ENCODE measurements at regions not wholly inside any gene's neighbourhood (a gene's known extent, or its start where the extent isn't known, plus 50 kb on each side); places are given as distances from the start of the nearest gene placed in this dataset.

DNA sequence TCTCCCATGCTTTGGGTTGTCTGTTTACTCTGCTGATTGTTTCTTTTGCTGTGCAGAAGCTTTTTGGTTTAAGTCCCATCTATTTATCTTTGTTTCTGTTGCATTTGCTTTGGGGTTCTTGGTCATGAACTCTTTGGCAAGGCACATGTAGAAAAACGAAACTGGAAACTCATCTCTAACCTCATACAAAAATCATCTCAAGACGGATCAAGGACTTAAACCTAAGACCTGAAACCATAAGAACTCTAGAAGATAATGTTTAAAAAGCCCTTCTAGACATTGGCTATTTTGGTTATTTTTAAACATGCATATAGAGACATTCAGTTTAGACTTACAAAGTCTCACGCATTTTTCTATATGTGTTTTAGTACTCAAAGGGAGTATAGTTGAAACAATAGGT lies 1164.3 kb upstream of the GYPC start:
- no peak for DNase-seq (ENCODE audit: low spot score)

DNA sequence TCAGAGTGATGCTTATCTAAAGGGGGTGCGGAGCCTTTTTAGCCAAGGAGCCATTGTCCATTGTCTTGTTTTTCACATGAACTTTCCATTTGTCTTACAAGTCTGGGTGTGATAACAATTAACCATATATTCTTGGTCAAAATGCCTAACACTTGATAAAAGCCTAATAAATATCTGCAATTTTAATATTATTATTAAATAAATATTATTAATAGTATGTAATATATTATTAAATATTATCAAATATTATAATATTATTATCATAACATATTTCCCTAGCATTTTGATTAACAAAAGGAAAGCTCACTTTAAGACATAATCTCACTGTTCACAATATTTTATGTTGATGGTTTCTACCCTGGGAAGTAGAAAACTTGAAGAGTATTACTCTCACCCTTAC lies 1143.6 kb upstream of the GYPC start:
- no peak for DNase-seq (ENCODE audit: low spot score)

DNA sequence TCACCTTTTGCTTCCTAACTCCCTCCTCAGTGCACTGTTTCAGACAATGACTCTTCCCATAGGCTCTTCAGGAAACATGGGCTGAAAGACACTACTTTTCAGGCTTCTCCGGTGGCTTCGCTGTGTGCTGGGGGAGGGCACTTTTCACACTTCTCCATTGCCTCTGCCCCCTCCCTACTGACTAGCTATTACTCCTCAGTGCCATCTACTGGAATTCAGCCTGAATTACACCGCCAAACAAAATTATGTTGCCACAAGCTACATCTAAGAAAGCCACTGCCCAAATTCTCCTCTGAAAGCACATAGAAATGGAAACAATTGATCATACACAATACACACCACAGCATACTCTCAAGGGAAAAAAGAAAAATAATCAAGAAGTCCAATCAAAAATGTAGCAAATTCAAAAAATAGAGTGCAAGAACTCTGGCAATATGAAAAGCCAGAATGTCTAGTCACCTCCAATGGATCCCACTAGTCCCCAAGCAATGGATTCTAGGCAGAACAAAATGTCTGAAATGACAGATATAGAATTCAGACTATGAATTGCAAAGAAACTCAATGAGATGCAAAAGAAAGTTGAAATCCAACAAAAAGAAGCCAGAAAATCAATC lies 1139.4 kb upstream of the GYPC start:
- no peak for DNase-seq (ENCODE audit: low spot score)

DNA sequence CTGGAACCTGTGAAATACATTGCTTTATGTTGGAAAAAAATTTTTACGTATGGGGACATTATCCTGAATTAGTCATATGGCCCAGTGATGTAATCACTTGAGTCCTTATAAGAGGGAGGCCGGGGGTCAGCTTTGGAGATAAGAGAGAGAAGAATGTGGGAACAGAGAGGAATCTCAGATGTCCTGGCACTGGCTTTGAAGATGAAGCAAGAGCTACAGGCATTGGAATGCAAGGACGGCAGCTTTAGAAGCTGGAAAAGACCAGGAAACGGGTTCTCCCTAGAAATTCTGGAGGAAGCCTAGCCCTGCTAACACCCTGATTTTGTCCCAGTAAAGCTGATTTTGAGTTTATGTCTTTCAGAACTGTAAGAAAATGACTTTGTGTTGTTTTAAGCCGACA lies 1129.9 kb upstream of the GYPC start:
- DNase-seq (ENCODE audit: low spot score) = no peak

DNA sequence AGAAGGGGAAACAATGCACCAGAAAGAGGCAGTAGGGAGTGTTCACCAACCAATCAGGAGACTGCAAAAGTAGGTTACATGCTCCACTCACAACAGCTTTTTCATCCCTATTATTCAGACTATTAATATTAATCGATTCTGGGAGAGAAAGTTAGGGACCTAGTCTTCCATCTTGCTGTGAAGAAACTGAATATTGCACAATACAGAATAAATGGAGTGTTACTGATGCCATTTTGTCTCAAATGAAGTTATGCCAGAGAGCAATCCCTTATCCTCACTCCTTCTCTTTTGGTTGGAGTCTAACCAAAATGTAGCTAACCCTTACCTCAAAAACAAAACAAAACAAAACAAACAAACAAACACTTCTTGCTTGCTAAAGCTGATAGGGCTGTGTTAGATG lies 1120.9 kb upstream of the GYPC start:
- no peak for DNase-seq (ENCODE audit: low spot score)

DNA sequence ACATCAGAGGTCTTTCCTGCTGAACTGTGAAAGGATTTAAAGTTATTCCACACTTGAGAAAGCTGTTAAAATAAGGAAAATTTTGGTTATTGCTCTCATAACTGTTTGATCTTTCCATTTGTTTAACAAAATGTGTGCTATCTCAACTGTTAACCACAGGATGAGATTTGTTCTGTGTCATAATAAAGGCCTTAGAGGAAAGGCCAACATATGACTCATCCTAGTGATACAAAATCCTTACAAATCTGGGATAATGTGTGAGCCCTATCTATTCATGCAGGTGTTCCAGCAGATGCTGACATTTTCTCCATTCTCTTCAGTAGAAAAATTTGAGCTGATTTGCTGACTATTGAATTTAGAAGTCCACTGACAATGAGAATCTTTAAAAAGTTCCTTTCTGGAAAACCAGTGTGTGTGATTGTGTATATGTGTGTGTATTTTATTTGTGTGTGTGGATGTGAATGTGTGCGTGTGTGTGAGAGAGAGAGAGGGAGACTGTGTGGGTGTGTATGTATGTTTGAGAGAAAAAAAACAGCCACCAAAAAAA lies 1111.9 kb upstream of the GYPC start:
- peak; percentile 2 for DNase-seq (ENCODE audit: low spot score)

DNA sequence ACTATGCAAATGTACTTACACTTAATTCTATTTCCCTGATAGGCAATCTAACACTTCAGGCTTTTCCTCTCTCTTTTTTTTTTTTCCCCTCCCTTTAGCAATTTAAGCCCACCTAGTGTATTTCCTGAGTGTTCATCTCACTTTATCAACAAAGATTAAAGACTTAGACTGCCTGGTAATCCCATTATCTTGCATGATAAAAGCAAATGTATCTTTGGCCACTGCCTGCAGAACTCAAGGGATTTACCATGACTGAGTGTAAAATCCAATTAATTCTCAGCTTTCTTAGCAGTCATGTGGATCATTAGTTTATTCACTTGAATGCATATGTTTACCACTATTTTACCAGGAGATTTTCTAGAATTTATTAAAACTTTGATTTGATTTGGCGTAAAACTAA lies 1102.2 kb upstream of the GYPC start:
- no peak for DNase-seq (ENCODE audit: low spot score)

DNA sequence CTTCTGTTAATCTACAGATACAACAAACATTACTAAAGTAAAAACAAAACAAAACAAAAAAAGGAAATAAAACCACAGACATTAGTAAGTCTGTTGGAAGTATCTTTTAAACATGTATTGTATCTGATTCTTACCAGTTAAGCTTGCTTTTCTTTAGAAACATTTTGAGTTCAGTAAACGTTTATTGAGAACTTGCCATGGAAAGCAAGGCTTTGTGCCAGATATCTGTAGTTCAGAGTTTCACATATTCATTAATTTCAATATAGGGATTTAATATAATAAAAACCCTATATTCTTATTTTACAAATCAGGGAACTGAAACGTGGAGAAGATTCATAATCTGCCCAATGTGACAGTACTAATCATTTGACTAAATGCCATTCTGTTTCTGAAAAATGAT lies 1101.0 kb upstream of the GYPC start:
- DNase-seq (ENCODE audit: low spot score) = no peak

DNA sequence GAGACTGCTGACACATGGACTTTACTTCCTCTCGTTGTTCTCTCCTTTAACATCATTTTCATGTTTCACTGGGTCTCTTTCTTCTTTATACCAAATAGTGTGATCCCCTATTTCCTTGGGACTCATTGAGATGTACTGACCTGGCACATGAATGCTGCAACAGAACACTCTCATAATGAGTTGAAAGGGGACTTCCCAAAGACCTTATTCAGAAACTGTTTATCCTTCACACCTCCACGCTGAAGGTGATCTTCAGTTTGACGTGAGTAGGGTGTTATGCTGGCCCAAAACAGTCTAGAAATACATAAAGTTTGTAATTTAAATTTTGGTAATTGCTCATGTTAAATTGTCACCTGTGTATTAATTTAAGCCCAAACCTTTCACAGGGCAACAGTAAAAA lies 1096.8 kb upstream of the GYPC start:
- no peak for DNase-seq (ENCODE audit: low spot score)

DNA sequence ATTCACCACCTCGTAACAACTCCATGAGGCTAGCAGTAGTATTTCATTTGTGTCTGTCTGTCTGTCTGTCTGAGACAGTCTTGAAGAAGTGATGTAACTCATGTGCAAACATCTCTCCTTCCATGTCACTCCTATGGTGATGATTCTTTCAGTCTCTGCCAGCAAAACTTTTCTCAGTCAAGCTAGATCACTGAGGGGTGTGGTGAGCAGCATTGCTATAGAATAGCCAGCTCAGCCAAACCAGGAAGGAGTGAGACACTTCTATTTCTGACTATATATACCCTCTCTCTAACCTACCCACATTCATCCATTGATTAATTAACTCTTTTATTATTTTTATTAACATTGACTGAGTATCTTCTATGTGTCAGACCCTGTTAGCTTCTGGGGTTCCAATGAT lies 1095.1 kb upstream of the GYPC start:
- no peak for DNase-seq (ENCODE audit: low spot score)

DNA sequence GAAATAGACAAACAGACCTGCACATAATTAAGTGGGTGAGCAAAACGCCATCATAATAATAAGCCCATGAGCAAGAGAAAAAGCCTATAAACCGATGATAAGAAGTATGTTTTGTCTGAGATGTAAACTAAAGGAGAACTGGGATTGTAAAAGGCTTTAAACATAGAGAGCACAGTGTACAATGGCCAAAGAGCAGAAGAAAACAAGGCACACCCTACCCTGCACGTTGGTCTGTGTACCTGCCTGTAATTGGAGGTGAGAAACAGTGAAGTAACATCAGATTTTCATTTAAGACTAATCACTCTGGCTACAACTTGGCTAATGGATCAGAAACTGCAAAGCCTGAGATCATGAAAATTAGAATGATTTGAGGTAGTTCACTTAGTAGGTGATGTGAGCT lies 1094.7 kb upstream of the GYPC start:
- no peak for DNase-seq (ENCODE audit: low spot score)

DNA sequence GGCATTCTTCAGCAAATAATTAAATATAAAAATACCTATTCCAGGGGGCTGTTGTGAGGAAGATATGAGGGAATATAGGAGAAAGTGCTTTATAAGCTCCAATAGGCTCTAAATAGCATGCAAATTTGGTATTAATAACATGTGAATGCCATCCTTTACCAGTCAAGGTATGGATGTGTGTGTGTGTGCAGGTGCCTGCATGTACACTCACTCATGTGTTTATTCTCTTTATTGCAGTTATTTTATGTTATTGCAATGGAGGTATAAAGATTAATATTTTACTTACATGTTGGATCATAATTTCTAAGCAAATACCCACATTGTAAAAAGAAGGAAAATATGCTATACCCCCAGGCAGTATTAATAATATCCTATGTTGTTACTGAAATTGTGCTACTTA lies 1093.0 kb upstream of the GYPC start:
- DNase-seq (ENCODE audit: low spot score) = no peak

DNA sequence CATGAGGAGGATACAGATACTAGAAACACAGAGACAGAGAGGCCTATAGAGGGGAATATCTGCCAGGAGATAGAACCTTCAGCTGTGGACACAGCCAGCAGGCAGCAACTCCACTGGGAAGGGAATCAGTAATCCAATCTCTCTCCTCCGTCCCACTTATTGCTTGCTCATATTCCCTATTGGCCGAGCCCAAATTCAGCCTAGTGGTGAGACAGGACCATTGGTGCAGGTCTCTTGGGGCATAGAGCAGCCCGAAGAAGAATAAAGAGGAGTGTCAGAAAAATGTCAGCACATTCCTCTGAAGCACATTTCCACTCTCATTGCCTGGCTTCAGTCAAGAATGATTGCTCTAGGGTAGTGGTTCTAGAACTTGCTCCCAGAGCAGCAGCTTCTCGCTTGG lies 1091.5 kb upstream of the GYPC start:
- no peak for DNase-seq (ENCODE audit: low spot score)

DNA sequence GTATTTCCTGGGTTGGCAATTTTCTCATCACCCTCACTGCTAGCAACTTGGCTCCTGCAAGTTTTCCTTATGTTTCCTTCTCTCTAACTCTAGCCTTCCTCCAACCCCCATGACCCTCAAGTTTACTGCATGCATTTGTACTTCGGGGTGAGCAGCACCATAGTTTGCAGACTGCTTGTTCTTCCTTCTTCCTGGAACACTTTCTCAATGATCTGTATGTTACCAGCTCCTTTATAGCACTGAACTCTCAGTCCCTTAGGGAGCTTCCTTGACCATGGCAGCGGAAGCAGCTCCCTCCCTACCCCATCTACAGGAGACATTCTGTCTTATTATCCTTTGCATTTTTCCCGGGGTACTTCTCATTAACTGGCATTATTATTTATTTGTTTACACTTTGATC lies 1089.5 kb upstream of the GYPC start:
- DNase-seq (ENCODE audit: low spot score) = no peak

DNA sequence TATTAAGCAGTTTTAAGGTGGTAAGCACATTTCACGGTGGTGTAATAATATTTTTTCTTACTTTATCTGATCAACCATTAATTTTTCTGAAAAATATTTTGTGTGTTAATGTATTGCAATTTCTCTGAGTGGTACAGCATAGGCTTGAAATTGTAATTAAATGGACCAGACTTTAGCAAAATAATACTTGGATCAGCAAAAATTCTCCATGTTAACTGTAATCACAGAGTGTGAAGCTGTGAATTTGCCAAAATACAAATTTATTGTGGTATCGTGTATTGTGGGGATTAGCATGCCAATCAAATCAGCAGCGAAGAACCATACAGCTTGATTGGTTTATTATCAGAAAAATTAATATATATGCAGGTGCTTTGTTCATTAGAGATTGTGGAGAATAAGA lies 1088.9 kb upstream of the GYPC start:
- DNase-seq (ENCODE audit: low spot score) = no peak

DNA sequence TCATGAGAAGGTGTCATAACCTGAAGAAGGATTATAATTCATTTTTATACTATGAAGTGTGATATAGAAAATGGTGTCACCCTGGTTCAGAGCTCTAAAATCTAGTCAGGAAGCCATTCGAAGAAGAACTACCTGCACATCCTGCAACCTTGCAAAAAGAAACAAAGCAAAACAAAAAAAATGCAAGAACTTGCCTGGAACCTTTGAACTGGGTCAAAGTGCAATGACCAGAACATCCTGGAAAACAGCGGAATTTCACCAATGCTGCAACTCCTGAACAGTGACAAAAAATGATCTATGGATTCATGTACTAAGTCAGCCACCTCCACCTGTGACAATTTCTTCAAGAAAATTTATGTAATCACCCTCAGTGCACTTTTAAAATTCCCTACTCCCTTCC lies 1083.3 kb upstream of the GYPC start:
- no peak for DNase-seq (ENCODE audit: low spot score)

DNA sequence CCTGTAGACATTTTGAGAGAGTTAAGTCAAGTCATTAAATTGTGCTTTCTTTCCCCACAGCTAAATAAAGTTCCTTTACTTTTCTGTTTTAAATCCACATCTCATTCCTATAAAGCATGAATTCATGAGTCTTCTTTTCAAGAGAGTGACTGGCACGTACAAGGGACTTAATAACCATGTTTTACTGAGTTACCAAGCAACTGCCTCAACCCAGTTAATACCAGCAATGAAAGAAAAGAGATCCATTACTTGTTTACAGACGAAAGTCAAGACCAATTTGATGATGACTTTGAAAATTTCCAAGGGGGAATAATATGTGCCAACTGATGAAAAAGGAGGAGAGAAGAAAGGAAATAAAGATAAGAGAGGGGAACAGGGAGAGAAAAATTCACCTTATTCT lies 1082.5 kb upstream of the GYPC start:
- DNase-seq (ENCODE audit: low spot score) = no peak

DNA sequence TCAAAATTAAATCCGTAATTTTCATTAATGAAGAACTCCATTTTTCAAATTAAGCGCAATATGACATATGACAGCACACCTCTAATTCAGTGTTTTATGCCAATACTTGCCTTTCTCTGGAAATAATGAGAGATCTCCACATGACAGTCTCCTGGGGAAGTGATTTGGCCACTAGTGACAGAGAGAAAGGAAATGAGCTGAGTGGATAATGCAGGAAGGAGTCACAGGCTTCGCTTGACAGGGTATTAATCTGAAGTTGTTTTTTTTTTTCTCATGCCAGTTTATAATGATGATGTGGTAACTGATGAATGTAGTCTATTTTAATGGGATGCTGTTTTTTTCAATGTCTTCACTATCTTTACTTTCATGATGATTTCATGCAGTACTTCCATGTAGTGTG lies 1079.4 kb upstream of the GYPC start:
- no peak for DNase-seq (ENCODE audit: low spot score)

DNA sequence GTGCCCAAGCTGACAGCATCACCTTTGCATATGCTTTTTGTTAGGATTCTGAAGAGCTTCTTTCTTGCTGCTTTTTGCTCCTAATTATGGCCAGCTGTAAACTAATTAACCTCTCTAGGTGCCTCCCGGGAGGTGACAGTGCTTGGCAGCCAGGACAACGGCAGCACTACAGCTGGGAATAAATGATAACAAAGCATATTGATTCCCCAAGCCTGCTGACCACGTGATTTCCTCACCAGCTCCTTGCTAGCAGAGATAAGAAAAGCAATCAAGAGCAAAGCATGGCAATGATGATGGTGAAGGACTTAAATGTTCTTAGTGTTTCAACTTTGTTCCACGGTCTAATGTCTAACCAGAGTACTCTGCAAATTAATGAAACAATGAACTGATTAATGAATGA lies 1074.4 kb upstream of the GYPC start:
- DNase-seq (ENCODE audit: low spot score) = no peak

DNA sequence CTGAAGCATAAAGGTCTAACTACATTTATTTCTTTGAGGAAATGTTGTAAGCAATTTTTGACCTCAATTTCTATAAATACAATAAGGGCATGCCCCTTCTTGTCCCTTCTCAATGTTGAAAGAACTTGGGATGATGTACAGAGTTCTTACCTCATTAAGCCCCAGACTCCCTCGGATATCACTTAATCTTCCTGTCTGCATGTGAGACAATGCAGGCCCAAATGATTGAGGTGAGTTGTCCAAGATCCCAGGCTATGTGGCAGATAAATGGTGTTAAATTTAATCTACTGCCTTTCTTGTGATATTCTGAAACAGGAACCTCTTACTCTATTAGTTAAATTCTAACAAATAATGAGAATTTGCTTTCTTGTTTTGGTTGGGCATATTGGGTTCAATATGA lies 1073.4 kb upstream of the GYPC start:
- DNase-seq (ENCODE audit: low spot score) = no peak

DNA sequence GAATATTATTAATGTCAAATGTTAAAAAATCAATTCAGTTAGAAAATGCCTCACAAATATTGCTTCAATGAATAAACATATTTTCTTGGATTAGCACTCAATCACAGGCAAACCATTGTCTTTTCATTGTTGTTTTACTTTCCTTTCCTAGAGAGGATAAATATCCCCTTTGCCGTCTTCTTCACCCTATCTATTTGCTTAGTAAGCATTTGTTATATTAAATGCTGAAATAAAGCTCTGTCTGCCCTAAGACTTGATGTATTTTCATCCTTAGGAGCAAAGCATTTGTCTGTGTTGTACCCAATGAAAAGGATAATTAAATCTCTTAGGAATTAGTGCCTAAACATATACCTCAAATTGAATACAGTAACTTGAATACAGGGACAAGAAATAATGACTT lies 1071.2 kb upstream of the GYPC start:
- no peak for DNase-seq (ENCODE audit: low spot score)

DNA sequence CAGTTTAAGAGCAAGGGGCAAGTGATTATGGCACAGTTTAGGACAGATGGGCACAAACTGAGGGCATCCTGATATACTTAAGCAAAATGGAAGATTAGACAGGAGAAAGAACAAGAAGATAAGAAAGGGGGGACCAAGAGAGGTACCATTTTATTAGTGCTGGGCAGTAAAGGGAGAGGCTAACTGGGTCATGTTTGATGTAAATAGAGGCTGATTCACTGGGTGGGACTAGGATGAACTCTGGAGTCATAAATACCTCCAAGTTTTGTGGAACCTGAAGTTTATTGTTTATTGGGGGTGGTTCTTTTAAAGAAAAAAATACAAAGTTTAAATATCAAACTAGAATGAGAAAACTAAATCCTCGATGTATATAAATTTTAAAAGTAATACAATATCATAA lies 1067.2 kb upstream of the GYPC start:
- DNase-seq (ENCODE audit: low spot score) = no peak

DNA sequence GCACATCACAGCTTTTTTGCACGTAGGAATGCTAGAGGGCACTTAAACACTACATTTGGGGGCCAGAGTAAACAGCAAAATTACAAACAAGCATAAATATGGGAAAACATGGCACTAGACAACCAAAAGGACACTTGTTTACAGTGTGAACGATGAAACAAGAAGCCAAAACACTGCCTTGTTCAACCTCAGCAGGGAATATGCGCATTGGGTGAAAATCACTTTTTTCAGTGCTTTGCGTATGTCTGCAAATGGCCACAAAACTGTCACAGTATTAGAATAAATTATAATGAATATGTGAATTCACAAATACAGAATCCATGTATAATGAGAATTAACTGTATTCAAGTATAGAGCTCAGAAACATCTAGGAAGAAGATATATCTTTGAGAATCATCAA lies 1064.0 kb upstream of the GYPC start:
- no peak for DNase-seq (ENCODE audit: low spot score)

DNA sequence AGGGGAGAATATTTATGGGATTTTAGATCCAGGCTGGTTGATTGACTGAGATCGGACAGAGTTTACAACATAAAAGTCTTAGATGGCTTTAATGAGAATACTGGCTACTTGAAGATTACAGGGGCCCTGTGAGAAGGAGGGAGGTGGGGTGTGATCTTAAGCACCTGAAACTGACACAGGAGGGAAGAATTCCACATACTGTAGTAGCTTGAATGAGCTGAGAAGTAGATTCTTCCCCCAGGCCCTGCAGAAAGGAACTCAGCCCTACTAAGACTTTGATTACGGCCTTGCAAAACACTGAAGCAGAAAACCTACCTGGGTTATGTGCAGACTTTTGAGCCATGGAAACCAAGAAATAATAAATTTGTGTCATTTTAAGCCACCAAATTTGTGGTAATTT lies 1062.9 kb upstream of the GYPC start:
- DNase-seq (ENCODE audit: low spot score) = no peak

DNA sequence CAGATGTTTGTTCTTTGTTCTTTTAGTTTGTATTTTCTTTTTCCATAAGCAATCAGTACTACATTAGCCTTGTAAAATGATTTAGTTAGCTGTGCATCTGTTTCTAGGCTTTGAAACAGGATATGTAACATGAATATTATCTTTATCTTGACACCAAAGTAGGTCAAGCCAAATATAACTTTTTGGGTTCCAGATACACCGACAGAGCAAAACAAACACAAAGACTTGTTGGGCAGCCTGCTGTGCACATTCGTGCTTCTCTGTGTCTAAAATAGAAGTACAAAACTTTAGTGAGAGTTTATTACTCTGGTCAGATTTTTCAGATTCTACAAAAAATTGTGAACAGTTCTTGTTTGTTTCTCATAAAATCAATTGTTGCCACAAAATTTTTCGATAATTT lies 1059.3 kb upstream of the GYPC start:
- no peak for DNase-seq (ENCODE audit: low spot score)

Data from Ammon's horn (tissue), 1 donor.